ELR (cell line): ENCODE measurements at regions not wholly inside any gene's neighbourhood (a gene's known extent, or its start where the extent isn't known, plus 50 kb on each side); places are given as distances from the start of the nearest gene placed in this dataset.

Experiments
- DNase-seq: peaks from one replicate; pipeline ENCODE4 v3.0.0-alpha.2; 2015; ENCODE audit warnings: low read depth

DNA sequence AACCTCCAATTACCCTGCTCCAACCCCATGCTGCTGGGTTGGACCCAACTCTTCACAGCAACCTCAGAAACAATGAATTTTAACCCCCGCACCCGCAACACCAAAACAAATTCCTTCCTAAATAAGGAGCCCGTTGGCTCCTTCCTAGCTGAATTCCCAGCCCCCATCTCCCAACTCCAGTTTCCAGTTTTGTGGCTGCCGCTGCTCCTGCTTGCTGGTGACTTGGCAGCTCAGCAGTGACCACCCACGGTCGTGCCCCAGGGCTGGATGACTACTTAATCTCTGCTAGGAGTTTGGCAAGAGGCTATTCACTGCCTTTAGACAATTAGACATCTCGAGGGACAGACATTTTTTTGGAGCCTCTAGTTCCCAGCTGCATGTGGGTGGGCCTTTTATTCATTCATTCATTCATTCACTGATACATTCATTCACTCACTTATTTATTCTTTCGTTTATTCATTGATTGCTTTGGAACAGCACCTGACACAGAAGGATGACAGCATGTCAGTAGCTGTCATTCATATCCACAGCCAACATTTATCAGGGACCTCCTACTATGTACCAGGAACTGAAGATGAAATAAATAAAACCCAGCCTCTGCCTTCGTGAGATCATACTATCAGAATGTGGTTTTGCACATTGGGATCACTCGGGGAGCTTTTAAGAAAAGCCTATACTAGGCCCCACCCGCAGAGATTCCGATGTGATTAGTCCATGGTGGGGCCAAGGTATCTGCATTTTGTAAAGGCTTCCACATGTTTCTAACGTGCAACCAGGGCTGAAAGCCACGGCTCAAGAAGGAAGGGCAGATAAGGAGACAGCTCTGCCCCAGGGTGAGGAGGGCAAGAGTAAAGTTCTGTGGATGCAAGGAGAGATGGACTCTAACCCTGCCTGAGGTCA lies 256.5 kb downstream of the SHQ1 start:
- DNase-seq = peak; percentile 83

- DNase-seq = no peak
These were observed 257.5 kb downstream of the SHQ1 start for GRCh38 chr3:72590732-72591221.

- DNase-seq = no peak
These were observed 261.0 kb downstream of the SHQ1 start for GRCh38 chr3:72587282-72587681.

- no peak for DNase-seq
These were observed 261.6 kb downstream of the SHQ1 start for GRCh38 chr3:72586694-72587093.

DNA sequence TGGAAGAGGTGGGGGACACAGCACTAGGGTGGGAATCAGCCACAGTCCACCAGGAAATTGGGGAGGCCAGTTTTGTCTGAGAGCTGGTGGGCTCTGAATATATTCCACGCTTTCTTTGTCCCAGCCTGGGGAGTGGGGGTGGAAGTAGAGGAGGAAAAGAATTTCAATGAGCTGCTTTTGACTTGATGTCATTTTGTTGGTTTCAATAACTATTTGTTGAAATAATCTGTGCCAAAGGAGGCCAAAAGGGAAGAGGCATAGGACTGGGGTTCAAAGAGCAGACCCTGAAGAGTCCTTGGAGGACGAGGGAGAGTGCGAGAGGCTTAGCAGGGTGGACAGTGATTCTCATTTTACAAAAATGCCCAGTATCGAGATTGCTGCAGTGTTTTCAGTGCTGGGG lies 262.3 kb downstream of the SHQ1 start:
- DNase-seq = no peak

DNA sequence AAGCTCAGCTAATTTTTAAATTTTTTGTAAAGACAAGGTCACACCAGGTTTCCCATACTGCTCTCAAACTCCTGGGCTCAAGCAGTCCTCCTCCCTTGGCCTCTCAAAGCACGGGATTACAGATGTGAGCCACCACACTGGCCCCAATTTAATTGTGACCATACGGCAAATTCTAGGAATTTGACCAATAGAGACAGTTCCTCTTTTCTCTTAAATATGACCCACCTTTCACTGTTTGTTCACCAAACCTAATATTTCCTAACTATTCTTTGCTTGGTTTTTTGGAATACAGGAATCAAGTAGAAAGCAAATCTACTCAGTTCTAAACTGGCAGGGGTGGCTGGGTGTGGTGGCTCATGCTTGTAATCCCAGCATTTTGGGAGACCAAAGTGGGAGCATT lies 264.0 kb downstream of the SHQ1 start:
- no peak for DNase-seq

DNA sequence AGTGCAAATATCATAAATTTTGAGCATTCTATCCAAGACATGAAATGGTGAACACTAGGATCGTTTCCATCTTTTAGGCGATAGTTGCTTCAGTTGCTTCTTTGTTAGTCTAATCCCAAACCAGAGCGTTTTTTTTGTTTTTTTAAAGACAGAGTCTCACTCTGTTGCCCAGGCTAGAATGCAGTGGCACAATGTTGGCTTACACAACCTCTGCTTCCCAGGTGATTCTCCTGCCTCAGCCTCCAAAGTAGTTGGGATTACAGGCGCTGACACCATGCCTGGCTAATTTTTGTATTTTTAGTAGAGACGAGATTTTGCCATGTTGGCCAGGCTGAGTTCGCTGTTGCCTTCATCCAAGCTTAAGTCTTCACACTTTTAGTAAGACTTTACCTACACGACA lies 265.3 kb downstream of the SHQ1 start:
- no peak for DNase-seq

DNA sequence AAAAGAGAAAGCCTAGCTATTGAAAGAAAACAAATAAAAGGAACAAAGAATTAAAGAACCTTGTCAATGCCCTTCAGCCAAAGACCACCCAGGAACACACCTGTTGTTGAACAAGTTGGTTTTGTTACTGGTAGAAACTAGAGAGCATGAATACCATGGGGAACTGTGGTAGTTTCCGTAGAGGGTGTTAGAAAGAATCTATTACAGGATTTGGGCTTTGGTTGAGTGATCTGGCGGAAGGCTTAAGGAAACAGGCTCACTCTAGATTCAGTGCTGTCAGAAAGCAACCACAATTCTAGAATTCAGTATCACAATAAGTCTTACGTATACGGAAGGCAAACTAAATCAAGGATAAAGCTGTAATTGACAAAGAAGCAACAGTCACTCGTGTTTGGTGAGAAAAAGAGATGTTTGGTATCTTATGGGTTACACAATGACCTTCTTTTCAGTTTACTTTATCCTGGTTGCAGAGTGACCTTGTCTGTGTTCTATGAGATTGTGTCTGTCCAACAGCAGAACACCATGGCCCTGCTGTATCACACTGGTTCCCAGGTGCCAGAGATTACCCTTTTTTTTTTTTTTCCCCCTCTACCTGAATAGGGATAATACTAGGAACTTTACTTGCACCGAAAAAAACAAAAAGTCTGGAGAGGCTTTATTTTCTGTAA lies 265.9 kb downstream of the SHQ1 start:
- DNase-seq = no peak

GRCh38 chr3:72580900-72581299 lies 267.3 kb downstream of the SHQ1 start:
- DNase-seq = no peak

GRCh38 chr3:72580246-72580756 lies 267.9 kb downstream of the SHQ1 start:
- no peak for DNase-seq

DNA sequence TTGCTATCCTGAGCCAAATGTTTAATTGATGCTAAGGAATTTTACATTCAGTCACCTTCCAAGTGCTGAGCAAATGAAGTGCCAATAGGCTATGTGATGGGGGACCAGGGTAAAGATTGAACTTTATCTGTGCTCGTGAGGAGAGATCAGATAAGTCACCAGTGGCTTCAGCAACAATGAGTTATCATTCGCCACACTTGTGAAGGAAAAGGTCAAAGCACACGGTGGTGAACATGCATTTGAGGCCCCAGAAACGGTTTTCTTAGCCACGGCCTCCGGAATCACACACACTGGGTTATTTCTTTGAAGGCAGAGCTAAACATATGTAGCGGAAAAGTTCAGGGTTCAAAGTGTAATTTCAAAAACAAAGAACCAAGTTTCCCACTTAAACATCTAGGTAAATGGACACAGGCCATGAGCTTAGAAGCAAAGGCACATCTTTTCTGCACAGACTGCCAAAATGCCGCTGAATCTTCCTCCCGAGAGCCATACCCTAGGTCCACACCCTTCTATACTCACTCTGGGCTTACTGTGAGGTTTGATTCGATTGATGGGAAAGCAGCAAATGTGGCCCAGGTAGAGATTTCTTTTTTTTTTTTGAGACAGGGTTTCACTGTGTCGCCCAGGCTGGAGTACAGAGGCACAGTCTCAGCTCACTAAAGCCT lies 268.5 kb downstream of the SHQ1 start:
- DNase-seq = no peak

DNA sequence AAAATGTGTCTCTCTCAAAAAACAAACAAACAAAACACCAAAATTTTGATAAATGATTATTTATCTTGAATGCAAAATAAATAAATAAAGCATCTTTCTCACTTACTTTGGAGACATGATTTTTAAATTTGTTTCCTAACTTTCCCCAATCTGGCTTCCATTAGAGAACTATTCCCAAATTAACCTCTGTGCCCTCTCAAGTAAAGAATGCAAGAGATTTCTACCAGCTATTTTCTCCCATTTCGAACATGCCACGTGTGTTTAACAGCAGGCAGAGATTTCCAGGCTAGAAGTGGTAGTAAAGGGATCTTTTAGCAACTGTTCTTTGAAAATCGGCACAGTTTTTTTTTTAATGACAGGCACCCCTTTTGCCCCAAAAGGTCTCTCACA lies 269.1 kb downstream of the SHQ1 start:
- no peak for DNase-seq

DNA sequence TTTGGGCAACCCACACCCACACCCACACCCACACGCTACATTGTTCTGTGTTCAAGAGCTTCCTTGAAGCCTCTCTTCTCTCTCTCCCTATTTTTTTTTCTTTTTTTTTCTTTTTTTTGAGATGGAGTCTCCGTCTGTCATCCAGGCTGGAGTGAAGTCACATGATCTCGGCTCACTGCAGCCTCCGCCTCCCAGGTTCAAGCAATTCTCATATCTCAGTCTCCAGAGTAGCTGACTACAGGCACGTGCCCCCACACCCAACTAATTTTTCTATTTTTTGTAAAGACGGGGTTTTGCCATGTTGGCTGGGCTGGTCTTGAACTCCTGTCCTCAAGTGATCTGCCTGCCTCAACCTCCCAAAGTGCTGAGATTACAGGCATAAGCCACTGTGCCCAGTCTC lies 271.1 kb downstream of the SHQ1 start:
- DNase-seq = no peak

DNA sequence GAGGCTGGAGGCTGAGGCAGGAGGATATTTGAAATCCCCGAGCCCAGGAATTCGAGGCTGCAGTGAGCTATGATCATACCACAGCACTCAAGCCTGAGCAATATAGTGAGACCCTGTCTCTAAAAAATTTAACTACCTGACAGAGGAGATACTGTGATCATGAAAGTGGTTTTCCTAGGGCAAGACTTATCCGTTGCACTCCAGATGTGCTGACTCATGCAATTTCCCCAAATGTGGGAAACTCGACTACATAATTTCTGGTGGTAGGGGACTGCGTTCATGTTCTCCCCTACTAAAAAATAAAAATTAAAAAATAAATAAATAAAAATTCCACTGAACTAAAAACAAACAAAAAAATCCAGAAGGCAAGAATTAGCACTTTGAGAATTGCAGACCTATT lies 271.7 kb downstream of the SHQ1 start:
- no peak for DNase-seq

GRCh38 chr3:72574144-72574543 lies 274.1 kb downstream of the SHQ1 start:
- no peak for DNase-seq

DNA sequence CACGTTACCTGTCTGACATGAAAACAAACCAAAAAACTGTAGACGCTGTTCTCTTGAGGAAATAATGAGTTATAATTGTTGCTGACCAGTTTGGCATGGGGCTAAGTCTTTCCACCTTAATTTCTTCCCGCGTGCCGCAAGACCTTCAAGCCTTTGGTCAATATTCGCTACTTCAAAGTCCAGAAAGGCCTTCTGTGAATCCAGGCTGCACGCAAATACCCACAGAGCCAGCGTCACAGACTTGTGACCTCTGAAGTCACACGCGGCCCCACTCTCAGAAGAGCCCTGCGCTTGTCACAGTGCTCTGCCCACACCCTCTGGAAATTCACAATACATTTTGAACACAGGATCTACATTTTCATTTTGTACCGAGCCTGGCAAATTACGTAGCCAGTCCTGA lies 275.2 kb downstream of the SHQ1 start:
- DNase-seq = no peak

DNA sequence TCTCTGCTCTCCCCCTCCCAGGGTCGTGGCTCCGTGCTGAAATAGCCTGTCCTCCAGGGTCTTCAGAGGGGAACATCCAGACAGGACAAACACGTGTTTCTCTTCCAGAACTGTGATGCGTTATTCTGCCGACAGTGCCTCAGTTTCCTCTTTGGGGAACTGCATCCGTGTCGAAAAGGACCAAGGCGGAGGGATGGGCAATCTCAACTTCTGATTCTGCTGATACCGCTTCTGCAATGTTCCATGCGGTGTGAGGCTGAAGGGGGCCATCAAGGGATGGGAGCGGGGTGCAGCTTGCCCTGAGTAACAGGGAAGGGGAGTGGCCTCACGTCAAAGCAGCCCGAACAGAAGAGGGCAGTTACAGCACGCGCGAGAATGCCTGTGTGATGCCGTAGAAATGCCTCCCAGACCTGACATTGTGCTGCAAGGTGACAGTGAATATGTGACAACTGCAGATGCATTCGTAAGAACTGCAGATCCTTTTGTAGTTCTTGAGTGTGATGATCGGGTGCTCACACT lies 275.7 kb downstream of the SHQ1 start:
- DNase-seq = no peak

DNA sequence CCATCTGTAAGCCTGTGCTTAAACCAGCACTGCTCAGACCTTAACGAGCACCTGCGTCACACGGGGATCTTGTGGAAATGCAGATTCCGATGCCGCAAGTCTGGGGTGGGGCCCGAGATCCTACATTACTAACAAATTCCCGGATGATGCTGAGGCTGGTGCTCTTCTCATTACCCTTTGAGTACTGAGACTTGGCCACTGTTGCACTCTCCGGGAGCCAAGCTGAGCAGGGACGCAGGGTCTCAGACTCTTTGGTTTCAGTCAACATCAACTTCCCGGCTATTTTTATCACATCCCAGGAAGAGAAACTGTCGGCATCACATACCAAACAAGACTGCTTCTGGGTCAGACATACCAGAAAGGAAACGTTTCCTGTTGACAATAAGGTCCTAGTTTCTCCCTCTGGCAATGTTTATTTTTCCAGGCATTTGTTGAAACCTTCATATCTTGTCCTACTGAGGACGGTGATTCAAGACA lies 276.6 kb downstream of the SHQ1 start:
- DNase-seq = no peak

GRCh38 chr3:72571052-72571451 lies 277.2 kb downstream of the SHQ1 start:
- no peak for DNase-seq

- no peak for DNase-seq
These were observed 278.3 kb downstream of the SHQ1 start for GRCh38 chr3:72569754-72570440.

- no peak for DNase-seq
These were observed 280.2 kb downstream of the SHQ1 start for GRCh38 chr3:72568083-72568482.

- DNase-seq = no peak
These were observed 280.8 kb downstream of the SHQ1 start for GRCh38 chr3:72567474-72567873.
